Activated T-helper 1 cell treated with anti-CD3 and anti-CD28 coated beads, Interleukin-12 subunit alpha, Interleukin-12 subunit beta, Interleukin-2, Interleukin-4 antibody, amounts not matched to agents 30 ng/mL and 10 ng/mL and 1 ng/mL, durations not matched to agents 14 hours and 24 hours and 36 hours (primary cell): ENCODE measurements at regions not wholly inside any gene's neighbourhood (a gene's known extent, or its start where the extent isn't known, plus 50 kb on each side); places are given as distances from the start of the nearest gene placed in this dataset.
"Not testable (repeated sequence)": the region's sequence is repeated elsewhere in the genome, so short reads cannot be mapped to it uniquely, and the experiment has no call there.

Experiments
- DNase-seq: peaks from one replicate; pipeline ENCODE4 v3.0.0; 2021; ENCODE audit warnings: low spot score
- H3K27ac Mint-ChIP-seq: one replicate; pipeline ENCODE4 v1.8.0; 2021; ENCODE audit warnings: mild to moderate bottlenecking, mixed read lengths
- H3K27me3 Mint-ChIP-seq: one replicate; pipeline ENCODE4 v1.8.0; 2022; ENCODE audit warnings: mild to moderate bottlenecking, moderate library complexity, mixed read lengths; ENCODE audit not compliant: insufficient read depth
- H3K36me3 Mint-ChIP-seq: one replicate; pipeline ENCODE4 v1.8.0; 2021; ENCODE audit warnings: low read depth, mixed read lengths
- H3K4me1 Mint-ChIP-seq: one replicate; pipeline ENCODE4 v1.8.0; 2021; ENCODE audit warnings: low read depth, mixed read lengths
- H3K4me3 Mint-ChIP-seq: one replicate; pipeline ENCODE4 v1.8.0; 2021; ENCODE audit warnings: mild to moderate bottlenecking, moderate library complexity, mixed read lengths
- H3K9me3 Mint-ChIP-seq: one replicate; pipeline ENCODE4 v1.8.0; 2021; ENCODE audit warnings: mixed read lengths
- intact Hi-C: fragments of 100-400 bp; cut with micrococcal nuclease; formaldehyde crosslinking; loops from one replicate; pipeline ENCODE4 v1.15.1; 2024

- Mint-ChIP-seq H3K27ac (no peak overlapping the region), H3K36me3 (no peaks in the 10 kb centered on the region), H3K27me3 (no peaks in the 10 kb centered on the region), H3K9me3 (peaks cover 33% of the 10 kb centered on the region), H3K4me1 (no peaks in the 10 kb centered on the region), H3K4me3 (no peak overlapping the region)
- intact Hi-C loops = no loop called here
- DNase-seq = no peak
These were observed 811.2 kb upstream of the NCAM2 start for GRCh38 chr21:20187028-20187427.

- H3K4me1 Mint-ChIP-seq, H3K4me3 Mint-ChIP-seq, H3K27ac Mint-ChIP-seq, H3K27me3 Mint-ChIP-seq, intact Hi-C loops, DNase-seq, H3K36me3 Mint-ChIP-seq: not testable (repeated sequence)
- peaks cover 36% of the 10 kb centered on the region for H3K9me3 Mint-ChIP-seq
These were observed 796.9 kb upstream of the NCAM2 start for GRCh38 chr21:20201323-20201722.

DNA sequence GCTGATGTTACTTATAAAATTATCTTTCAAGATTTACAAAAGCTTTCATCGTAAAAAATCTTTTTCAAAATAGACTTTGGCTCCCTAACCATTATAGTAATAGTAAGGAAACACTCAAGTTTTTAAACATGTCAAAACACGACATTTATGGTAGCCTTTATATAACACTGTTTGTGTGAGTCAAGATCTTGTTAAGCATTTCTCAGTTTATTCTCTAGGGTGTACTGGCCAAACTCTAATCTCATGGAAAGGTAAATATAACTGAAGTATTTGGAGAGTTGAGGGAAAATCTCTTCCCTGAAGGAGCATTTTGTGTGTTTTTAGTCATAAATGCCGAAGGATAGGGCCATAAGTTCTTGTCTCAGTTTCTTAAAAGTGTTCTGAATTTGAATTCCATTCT is 790.9 kb upstream of the NCAM2 start:
- no peak for DNase-seq
- Mint-ChIP-seq H3K27ac (no peak overlapping the region), H3K4me3 (no peak overlapping the region), H3K27me3 (no peaks in the 10 kb centered on the region), H3K9me3 (peaks cover 24% of the 10 kb centered on the region), H3K36me3 (no peaks in the 10 kb centered on the region), H3K4me1 (no peaks in the 10 kb centered on the region)
- intact Hi-C loops = no loop called here

DNA sequence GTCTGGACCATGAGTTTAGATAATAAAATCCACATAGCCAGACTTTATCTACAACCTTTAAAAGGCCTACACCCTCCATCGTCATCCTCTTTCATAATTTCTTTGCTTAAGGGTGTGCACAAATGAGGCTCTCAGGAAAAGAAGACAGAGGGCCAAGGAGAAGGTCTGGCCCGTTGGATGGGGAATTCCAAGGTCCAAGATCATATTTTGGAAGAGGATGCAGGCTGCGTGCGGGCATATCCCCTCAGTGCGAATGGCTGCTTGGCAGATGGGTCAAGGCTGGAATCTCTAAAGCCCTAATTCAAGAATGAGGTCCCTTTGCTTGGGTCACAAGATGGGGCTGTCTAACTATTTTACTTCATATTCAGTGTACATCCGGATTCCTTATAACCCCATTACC is 782.2 kb upstream of the NCAM2 start:
- intact Hi-C loops = no loop called here
- Mint-ChIP-seq H3K9me3 (peaks cover 19% of the 10 kb centered on the region), H3K36me3 (no peaks in the 10 kb centered on the region), H3K4me1 (no peaks in the 10 kb centered on the region), H3K27me3 (no peaks in the 10 kb centered on the region), H3K27ac (no peak overlapping the region), H3K4me3 (no peak overlapping the region)
- no peak for DNase-seq

GRCh38 chr21:20220586-20220985 is 777.6 kb upstream of the NCAM2 start:
- DNase-seq = no peak
- H3K27ac Mint-ChIP-seq = no peak overlapping the region
- peaks cover 13% of the 10 kb centered on the region for H3K9me3 Mint-ChIP-seq
- H3K27me3 Mint-ChIP-seq = no peaks in the 10 kb centered on the region
- H3K4me1 Mint-ChIP-seq = no peaks in the 10 kb centered on the region
- intact Hi-C loops = no loop called here
- H3K4me3 Mint-ChIP-seq = no peak overlapping the region
- no peaks in the 10 kb centered on the region for H3K36me3 Mint-ChIP-seq

GRCh38 chr21:20221981-20222380 is 776.2 kb upstream of the NCAM2 start:
- H3K27me3 Mint-ChIP-seq, intact Hi-C loops, DNase-seq, H3K4me1 Mint-ChIP-seq, H3K36me3 Mint-ChIP-seq, H3K27ac Mint-ChIP-seq, H3K4me3 Mint-ChIP-seq: not testable (repeated sequence)
- H3K9me3 Mint-ChIP-seq = peaks cover 13% of the 10 kb centered on the region

DNA sequence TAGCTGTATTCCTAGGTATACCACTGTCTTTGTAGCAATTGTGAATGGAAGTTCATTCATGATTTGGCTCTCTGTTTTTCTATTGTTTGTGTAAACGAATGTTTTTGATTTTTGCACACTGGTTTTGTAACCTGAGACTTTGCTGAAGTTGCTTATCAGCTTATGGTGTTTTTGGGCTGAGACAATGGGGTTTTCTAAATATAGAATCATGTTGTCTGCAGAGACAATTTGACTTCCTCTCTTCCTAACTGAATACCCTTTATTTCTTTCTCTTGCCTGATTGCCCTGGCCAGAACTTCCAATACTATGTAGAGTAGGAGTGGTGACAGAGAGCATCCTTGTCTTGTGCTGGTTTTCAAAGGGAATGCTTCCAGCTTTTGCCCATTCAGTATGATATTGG is 761.6 kb upstream of the NCAM2 start:
- H3K4me3 Mint-ChIP-seq, H3K4me1 Mint-ChIP-seq, H3K27ac Mint-ChIP-seq, DNase-seq, H3K36me3 Mint-ChIP-seq, H3K27me3 Mint-ChIP-seq, intact Hi-C loops: not testable (repeated sequence)
- peaks cover 35% of the 10 kb centered on the region for H3K9me3 Mint-ChIP-seq

GRCh38 chr21:20249401-20249800 is 748.8 kb upstream of the NCAM2 start:
- Mint-ChIP-seq H3K27ac (no peak overlapping the region), H3K4me3 (no peak overlapping the region), H3K36me3 (no peaks in the 10 kb centered on the region), H3K4me1 (no peaks in the 10 kb centered on the region), H3K27me3 (no peaks in the 10 kb centered on the region), H3K9me3 (peaks cover 4% of the 10 kb centered on the region)
- DNase-seq = no peak
- intact Hi-C loops = no loop called here

DNA sequence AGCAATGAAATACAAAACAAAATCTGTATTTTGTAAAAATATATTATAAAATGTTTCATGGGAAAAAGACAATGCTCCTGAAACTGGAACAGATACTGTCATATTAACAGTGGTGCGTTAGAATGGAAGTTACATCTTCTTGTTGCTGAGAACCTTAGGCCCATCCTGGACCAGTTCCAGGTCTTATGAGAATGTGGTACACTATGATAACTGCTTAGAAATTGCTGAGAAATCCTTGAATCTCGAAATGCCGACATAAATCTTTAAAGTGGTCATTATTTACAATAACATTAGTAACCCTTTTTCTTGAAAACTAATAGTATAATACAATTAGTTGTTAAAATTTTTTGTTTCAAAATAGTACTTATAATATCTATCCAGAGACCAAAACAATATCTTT is 747.9 kb upstream of the NCAM2 start:
- Mint-ChIP-seq H3K4me1 (no peaks in the 10 kb centered on the region), H3K27me3 (no peaks in the 10 kb centered on the region), H3K9me3 (peaks cover 7% of the 10 kb centered on the region), H3K36me3 (no peaks in the 10 kb centered on the region), H3K27ac (no peak overlapping the region), H3K4me3 (no peak overlapping the region)
- no peak for DNase-seq
- intact Hi-C loops = no loop called here

DNA sequence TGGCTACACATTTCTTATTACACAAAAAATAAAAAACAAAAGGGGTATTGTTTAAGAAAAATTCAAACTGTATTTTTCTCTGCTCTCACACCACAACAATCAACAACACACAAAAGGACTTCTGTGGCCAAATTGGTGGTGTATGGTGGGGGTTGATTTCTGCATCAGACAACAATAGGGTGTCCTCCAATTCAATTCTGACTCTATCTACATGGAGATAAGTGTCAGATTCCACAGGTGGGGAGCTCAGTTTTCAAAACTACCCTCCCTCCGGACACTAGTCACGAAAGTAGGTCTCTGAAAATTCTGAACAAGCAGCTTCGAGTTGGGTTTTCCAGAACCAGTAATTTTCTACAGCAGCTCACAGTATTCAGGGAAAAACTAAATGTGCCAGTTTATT is 744.9 kb upstream of the NCAM2 start:
- Mint-ChIP-seq H3K27ac (no peak overlapping the region), H3K9me3 (peaks cover 7% of the 10 kb centered on the region), H3K27me3 (no peaks in the 10 kb centered on the region), H3K4me1 (no peaks in the 10 kb centered on the region), H3K4me3 (no peak overlapping the region), H3K36me3 (no peaks in the 10 kb centered on the region)
- DNase-seq = no peak
- intact Hi-C loops = no loop called here

- H3K9me3 Mint-ChIP-seq = peaks cover 10% of the 10 kb centered on the region
- no peaks in the 10 kb centered on the region for H3K4me1 Mint-ChIP-seq
- no peaks in the 10 kb centered on the region for H3K36me3 Mint-ChIP-seq
- no peak for DNase-seq
- H3K27ac Mint-ChIP-seq = no peak overlapping the region
- H3K27me3 Mint-ChIP-seq = no peaks in the 10 kb centered on the region
- no peak overlapping the region for H3K4me3 Mint-ChIP-seq
- intact Hi-C loops = no loop called here
These were observed 743.2 kb upstream of the NCAM2 start for GRCh38 chr21:20254964-20255363.

GRCh38 chr21:20257052-20257740 is 741.0 kb upstream of the NCAM2 start:
- intact Hi-C loops = no loop called here
- H3K36me3 Mint-ChIP-seq = no peaks in the 10 kb centered on the region
- H3K27me3 Mint-ChIP-seq = no peaks in the 10 kb centered on the region
- no peak overlapping the region for H3K27ac Mint-ChIP-seq
- no peak for DNase-seq
- no peaks in the 10 kb centered on the region for H3K4me1 Mint-ChIP-seq
- peaks cover 18% of the 10 kb centered on the region for H3K9me3 Mint-ChIP-seq
- no peak overlapping the region for H3K4me3 Mint-ChIP-seq

- Mint-ChIP-seq H3K27ac (no peak overlapping the region), H3K9me3 (peaks cover 15% of the 10 kb centered on the region), H3K4me1 (no peaks in the 10 kb centered on the region), H3K36me3 (no peaks in the 10 kb centered on the region), H3K27me3 (no peaks in the 10 kb centered on the region), H3K4me3 (no peak overlapping the region)
- intact Hi-C loops = no loop called here
- no peak for DNase-seq
These were observed 739.7 kb upstream of the NCAM2 start for GRCh38 chr21:20258542-20258941.
